ENCODE measurements at regions not wholly inside any gene's neighbourhood (a gene's known extent, or its start where the extent isn't known, plus 50 kb on each side); places are given as distances from the start of the nearest gene placed in this dataset.
"Not testable (repeated sequence)": the region's sequence is repeated elsewhere in the genome, so short reads cannot be mapped to it uniquely, and the experiment has no call there.

- H3K4me1 ChIP-seq (ENCODE audit: control insufficient read depth, insufficient read depth, low read length), result no peaks in the 10 kb centered on the region
- no peaks in the 10 kb centered on the region for H3K36me3 ChIP-seq (ENCODE audit: control insufficient read depth, insufficient read depth, low read length, severe bottlenecking)
- DNase-seq (ENCODE audit: low read depth), result no peak
- H3K4me3 ChIP-seq (ENCODE audit: low read length), result no peak overlapping the region
- no peak overlapping the region for H3K9ac ChIP-seq (ENCODE audit: low read length)
- H3K9me3 ChIP-seq (ENCODE audit: control insufficient read depth, low read length), result no peaks in the 10 kb centered on the region
- no peaks in the 10 kb centered on the region for H3K27me3 ChIP-seq (replicated peaks; ENCODE audit: control insufficient read depth, insufficient read depth, low read length)
Observed at GRCh38 chr1:191495040-191495439, 663.2 kb upstream of the RGS18 start.

GRCh38 chr1:191498318-191498717 is 659.9 kb upstream of the RGS18 start:
- Histone ChIP-seq H3K4me1 (ENCODE audit: control insufficient read depth, insufficient read depth, low read length) (no peaks in the 10 kb centered on the region), H3K9me3 (ENCODE audit: control insufficient read depth, low read length) (no peaks in the 10 kb centered on the region), H3K36me3 (ENCODE audit: control insufficient read depth, insufficient read depth, low read length, severe bottlenecking) (no peaks in the 10 kb centered on the region), H3K9ac (ENCODE audit: low read length) (no peak overlapping the region), H3K27me3 (replicated peaks; ENCODE audit: control insufficient read depth, insufficient read depth, low read length) (no peaks in the 10 kb centered on the region), H3K4me3 (ENCODE audit: low read length) (no peak overlapping the region)
- DNase-seq (ENCODE audit: low read depth), result peak; percentile 42

GRCh38 chr1:191498825-191499224 is 659.4 kb upstream of the RGS18 start:
- Histone ChIP-seq H3K4me3 (ENCODE audit: low read length) (no peak overlapping the region), H3K36me3 (ENCODE audit: control insufficient read depth, insufficient read depth, low read length, severe bottlenecking) (no peaks in the 10 kb centered on the region), H3K9ac (ENCODE audit: low read length) (no peak overlapping the region), H3K9me3 (ENCODE audit: control insufficient read depth, low read length) (no peaks in the 10 kb centered on the region), H3K27me3 (replicated peaks; ENCODE audit: control insufficient read depth, insufficient read depth, low read length) (no peaks in the 10 kb centered on the region), H3K4me1 (ENCODE audit: control insufficient read depth, insufficient read depth, low read length) (no peaks in the 10 kb centered on the region)
- DNase-seq (ENCODE audit: low read depth), result no peak

GRCh38 chr1:191504999-191505398 is 653.3 kb upstream of the RGS18 start:
- no peaks in the 10 kb centered on the region for H3K4me1 ChIP-seq (ENCODE audit: control insufficient read depth, insufficient read depth, low read length)
- no peaks in the 10 kb centered on the region for H3K36me3 ChIP-seq (ENCODE audit: control insufficient read depth, insufficient read depth, low read length, severe bottlenecking)
- H3K4me3 ChIP-seq (ENCODE audit: low read length), result no peak overlapping the region
- no peak for DNase-seq (ENCODE audit: low read depth)
- H3K9ac ChIP-seq (ENCODE audit: low read length), result no peak overlapping the region
- no peaks in the 10 kb centered on the region for H3K9me3 ChIP-seq (ENCODE audit: control insufficient read depth, low read length)
- no peaks in the 10 kb centered on the region for H3K27me3 ChIP-seq (replicated peaks; ENCODE audit: control insufficient read depth, insufficient read depth, low read length)

GRCh38 chr1:191508239-191508638 is 650.0 kb upstream of the RGS18 start:
- no peak overlapping the region for H3K4me3 ChIP-seq (ENCODE audit: low read length)

GRCh38 chr1:191511480-191511879 is 646.8 kb upstream of the RGS18 start:
- H3K4me1 ChIP-seq (ENCODE audit: control insufficient read depth, insufficient read depth, low read length); H3K4me3 ChIP-seq (ENCODE audit: low read length); H3K27me3 ChIP-seq (replicated peaks; ENCODE audit: control insufficient read depth, insufficient read depth, low read length); DNase-seq (ENCODE audit: low read depth); H3K36me3 ChIP-seq (ENCODE audit: control insufficient read depth, insufficient read depth, low read length, severe bottlenecking); H3K9me3 ChIP-seq (ENCODE audit: control insufficient read depth, low read length); H3K9ac ChIP-seq (ENCODE audit: low read length): not testable (repeated sequence)

More at GRCh38 chr1:191508239-191508638, 650.0 kb upstream of the RGS18 start:
- H3K4me1 ChIP-seq (ENCODE audit: control insufficient read depth, insufficient read depth, low read length), result no peaks in the 10 kb centered on the region
- H3K9me3 ChIP-seq (ENCODE audit: control insufficient read depth, low read length), result no peaks in the 10 kb centered on the region
- H3K27me3 ChIP-seq (replicated peaks; ENCODE audit: control insufficient read depth, insufficient read depth, low read length), result no peaks in the 10 kb centered on the region
- no peaks in the 10 kb centered on the region for H3K36me3 ChIP-seq (ENCODE audit: control insufficient read depth, insufficient read depth, low read length, severe bottlenecking)
- H3K9ac ChIP-seq (ENCODE audit: low read length), result no peak overlapping the region
- DNase-seq (ENCODE audit: low read depth), result no peak

GRCh38 chr1:191517826-191518225 is 640.4 kb upstream of the RGS18 start:
- Histone ChIP-seq H3K9me3 (ENCODE audit: control insufficient read depth, low read length) (no peaks in the 10 kb centered on the region), H3K4me3 (ENCODE audit: low read length) (no peak overlapping the region), H3K9ac (ENCODE audit: low read length) (no peak overlapping the region), H3K27me3 (replicated peaks; ENCODE audit: control insufficient read depth, insufficient read depth, low read length) (no peaks in the 10 kb centered on the region), H3K4me1 (ENCODE audit: control insufficient read depth, insufficient read depth, low read length) (no peaks in the 10 kb centered on the region), H3K36me3 (ENCODE audit: control insufficient read depth, insufficient read depth, low read length, severe bottlenecking) (no peaks in the 10 kb centered on the region)
- no peak for DNase-seq (ENCODE audit: low read depth)

- Histone ChIP-seq H3K9ac (ENCODE audit: low read length) (no peak overlapping the region), H3K36me3 (ENCODE audit: control insufficient read depth, insufficient read depth, low read length, severe bottlenecking) (no peaks in the 10 kb centered on the region), H3K4me1 (ENCODE audit: control insufficient read depth, insufficient read depth, low read length) (no peaks in the 10 kb centered on the region), H3K4me3 (ENCODE audit: low read length) (no peak overlapping the region), H3K27me3 (replicated peaks; ENCODE audit: control insufficient read depth, insufficient read depth, low read length) (no peaks in the 10 kb centered on the region), H3K9me3 (ENCODE audit: control insufficient read depth, low read length) (no peaks in the 10 kb centered on the region)
- DNase-seq (ENCODE audit: low read depth), result no peak
Observed at GRCh38 chr1:191519519-191519918, 638.7 kb upstream of the RGS18 start.

- Histone ChIP-seq H3K27me3 (replicated peaks; ENCODE audit: control insufficient read depth, insufficient read depth, low read length) (no peaks in the 10 kb centered on the region), H3K4me3 (ENCODE audit: low read length) (no peak overlapping the region), H3K4me1 (ENCODE audit: control insufficient read depth, insufficient read depth, low read length) (no peaks in the 10 kb centered on the region), H3K9me3 (ENCODE audit: control insufficient read depth, low read length) (no peaks in the 10 kb centered on the region), H3K9ac (ENCODE audit: low read length) (no peak overlapping the region), H3K36me3 (ENCODE audit: control insufficient read depth, insufficient read depth, low read length, severe bottlenecking) (no peaks in the 10 kb centered on the region)
- DNase-seq (ENCODE audit: low read depth), result no peak
Observed at GRCh38 chr1:191520345-191520744, 637.9 kb upstream of the RGS18 start.

GRCh38 chr1:191525944-191526343 is 632.3 kb upstream of the RGS18 start:
- H3K9me3 ChIP-seq (ENCODE audit: control insufficient read depth, low read length); H3K9ac ChIP-seq (ENCODE audit: low read length); H3K4me1 ChIP-seq (ENCODE audit: control insufficient read depth, insufficient read depth, low read length); H3K27me3 ChIP-seq (replicated peaks; ENCODE audit: control insufficient read depth, insufficient read depth, low read length); DNase-seq (ENCODE audit: low read depth); H3K4me3 ChIP-seq (ENCODE audit: low read length); H3K36me3 ChIP-seq (ENCODE audit: control insufficient read depth, insufficient read depth, low read length, severe bottlenecking): not testable (repeated sequence)

GRCh38 chr1:191528275-191528674 is 630.0 kb upstream of the RGS18 start:
- Histone ChIP-seq H3K27me3 (replicated peaks; ENCODE audit: control insufficient read depth, insufficient read depth, low read length) (no peaks in the 10 kb centered on the region), H3K9me3 (ENCODE audit: control insufficient read depth, low read length) (no peaks in the 10 kb centered on the region), H3K4me3 (ENCODE audit: low read length) (no peak overlapping the region), H3K4me1 (ENCODE audit: control insufficient read depth, insufficient read depth, low read length) (no peaks in the 10 kb centered on the region), H3K9ac (ENCODE audit: low read length) (no peak overlapping the region), H3K36me3 (ENCODE audit: control insufficient read depth, insufficient read depth, low read length, severe bottlenecking) (no peaks in the 10 kb centered on the region)
- no peak for DNase-seq (ENCODE audit: low read depth)

GRCh38 chr1:191530928-191531327 is 627.3 kb upstream of the RGS18 start:
- Histone ChIP-seq H3K9me3 (ENCODE audit: control insufficient read depth, low read length) (no peaks in the 10 kb centered on the region), H3K9ac (ENCODE audit: low read length) (no peak overlapping the region), H3K27me3 (replicated peaks; ENCODE audit: control insufficient read depth, insufficient read depth, low read length) (no peaks in the 10 kb centered on the region), H3K36me3 (ENCODE audit: control insufficient read depth, insufficient read depth, low read length, severe bottlenecking) (no peaks in the 10 kb centered on the region), H3K4me1 (ENCODE audit: control insufficient read depth, insufficient read depth, low read length) (no peaks in the 10 kb centered on the region), H3K4me3 (ENCODE audit: low read length) (no peak overlapping the region)
- no peak for DNase-seq (ENCODE audit: low read depth)
